ENCODE measurements at regions not wholly inside any gene's neighbourhood (a gene's known extent, or its start where the extent isn't known, plus 50 kb on each side); places are given as distances from the start of the nearest gene placed in this dataset.

DNA sequence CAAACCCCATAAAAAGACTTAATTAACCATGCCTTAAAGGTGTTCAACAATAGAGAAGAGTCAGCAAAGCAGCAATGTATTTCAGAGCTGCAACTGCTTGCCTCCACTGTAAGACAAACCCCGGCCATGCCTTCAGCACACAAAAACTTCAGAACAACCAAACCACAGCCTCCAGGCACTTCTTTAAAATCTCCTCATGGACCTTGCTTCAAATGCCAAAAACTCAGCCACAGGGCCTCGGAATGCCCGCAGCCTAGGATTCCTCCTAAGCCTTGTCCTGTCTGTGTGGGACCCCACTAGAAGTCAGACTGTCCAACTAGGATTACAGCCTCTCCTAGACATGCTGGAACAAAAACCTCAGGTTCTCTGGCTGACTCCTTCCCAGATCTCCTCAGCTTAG, 208.1 kb upstream of the DUSP10 start:
- no peak overlapping the region for H3K27ac ChIP-seq
- no peaks in the 10 kb centered on the region for H3K27me3 ChIP-seq
- no peaks in the 10 kb centered on the region for H3K36me3 ChIP-seq
- H3K9ac ChIP-seq, result no peak overlapping the region
- no peak overlapping the region for H3K4me3 ChIP-seq
- no peaks in the 10 kb centered on the region for H4K20me1 ChIP-seq
- peaks cover 14% of the 10 kb centered on the region; the same call in 1 of the 2 replicates for H3K4me1 ChIP-seq
- TF ChIP-seq Cebpa-rat (IDR thresholded peaks at IDR 0.05), result no peak
- peaks cover 24% of the 10 kb centered on the region for H3K9me3 ChIP-seq
- no peak overlapping the region for H3K4me2 ChIP-seq

DNA sequence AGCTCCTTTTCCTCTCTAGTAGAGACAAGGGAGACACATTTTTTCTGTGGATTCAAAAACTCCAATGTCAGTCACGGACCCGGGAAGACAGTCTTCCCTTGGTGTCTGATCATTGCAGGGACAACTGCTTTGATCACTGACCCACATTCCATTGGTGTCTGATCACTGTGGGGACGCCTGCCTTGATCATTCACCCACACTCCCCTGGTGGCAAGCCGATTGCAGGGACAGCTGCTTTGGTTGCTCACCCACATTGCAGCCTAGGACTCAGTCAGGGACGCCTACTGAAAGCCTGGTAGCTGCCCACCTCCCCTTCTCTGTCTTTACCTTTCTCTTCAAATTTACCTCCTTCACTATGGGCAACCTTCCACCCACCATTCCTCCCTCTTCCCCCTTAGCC, 206.6 kb upstream of the DUSP10 start:
- no peak overlapping the region for H3K9ac ChIP-seq
- no peaks in the 10 kb centered on the region for H3K36me3 ChIP-seq
- H3K4me2 ChIP-seq, result peak overlapping the region; percentile 34
- H3K4me3 ChIP-seq, result no peak overlapping the region
- peaks cover 36% of the 10 kb centered on the region for H3K9me3 ChIP-seq
- H3K27me3 ChIP-seq, result no peaks in the 10 kb centered on the region
- no peak overlapping the region for H3K27ac ChIP-seq
- TF ChIP-seq Cebpa-rat (IDR thresholded peaks at IDR 0.05), result no peak
- H4K20me1 ChIP-seq, result no peaks in the 10 kb centered on the region
- peaks cover 14% of the 10 kb centered on the region; the same call in 1 of the 2 replicates for H3K4me1 ChIP-seq

DNA sequence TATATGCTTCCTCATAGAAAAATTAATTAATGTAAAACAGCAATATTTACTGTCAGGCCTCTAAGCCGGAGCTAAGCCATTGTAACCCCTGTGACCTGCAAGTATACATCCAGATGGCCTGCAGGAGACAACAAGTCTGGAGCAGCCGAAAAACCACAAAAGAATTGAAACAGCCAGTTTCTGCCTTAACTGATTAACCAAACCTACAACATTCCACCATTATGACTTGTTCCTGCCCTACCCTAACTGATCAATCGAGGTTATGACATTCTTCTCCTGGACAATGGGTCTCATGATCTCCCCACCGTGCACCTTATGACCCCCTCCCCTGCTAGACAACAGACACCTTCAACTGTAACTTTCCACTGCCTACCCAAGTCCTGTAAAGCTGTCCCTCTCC, 205.8 kb upstream of the DUSP10 start:
- Histone ChIP-seq H3K4me1 (peaks cover 14% of the 10 kb centered on the region; the same call in 1 of the 2 replicates), H3K27ac (no peak overlapping the region), H4K20me1 (no peaks in the 10 kb centered on the region), H3K4me2 (peak overlapping the region; percentile 34; the same call in 1 of the 2 replicates), H3K36me3 (no peaks in the 10 kb centered on the region), H3K27me3 (no peaks in the 10 kb centered on the region), H3K9me3 (peaks cover 39% of the 10 kb centered on the region), H3K9ac (no peak overlapping the region), H3K4me3 (no peak overlapping the region)
- no peak for TF ChIP-seq Cebpa-rat (IDR thresholded peaks at IDR 0.05)

DNA sequence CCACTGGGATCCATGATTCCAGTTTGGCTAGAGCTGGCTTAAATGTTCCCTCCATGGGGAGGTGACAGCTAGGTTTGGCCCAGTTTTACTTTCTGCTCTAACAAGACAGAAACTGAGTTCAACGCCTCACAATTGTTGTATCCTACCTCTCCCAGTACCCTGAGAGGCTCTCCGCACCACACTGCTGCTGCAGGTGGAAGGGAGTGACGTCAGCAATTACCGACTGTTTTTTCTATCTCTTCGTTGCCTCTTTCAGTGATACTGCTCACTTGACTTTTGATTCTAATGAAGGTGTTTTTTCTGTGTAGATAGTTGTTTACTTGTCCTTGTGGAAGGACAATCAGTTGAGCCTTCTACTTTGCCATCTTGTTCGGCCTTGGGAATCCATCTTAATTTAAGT, 204.9 kb upstream of the DUSP10 start:
- Histone ChIP-seq H3K27ac (no peak overlapping the region), H3K36me3 (no peaks in the 10 kb centered on the region), H3K9ac (no peak overlapping the region), H3K4me1 (peaks cover 14% of the 10 kb centered on the region; the same call in 1 of the 2 replicates), H3K4me3 (no peak overlapping the region), H3K4me2 (no peak overlapping the region), H3K27me3 (no peaks in the 10 kb centered on the region), H3K9me3 (peaks cover 34% of the 10 kb centered on the region), H4K20me1 (no peaks in the 10 kb centered on the region)
- TF ChIP-seq Cebpa-rat (IDR thresholded peaks at IDR 0.05), result no peak

DNA sequence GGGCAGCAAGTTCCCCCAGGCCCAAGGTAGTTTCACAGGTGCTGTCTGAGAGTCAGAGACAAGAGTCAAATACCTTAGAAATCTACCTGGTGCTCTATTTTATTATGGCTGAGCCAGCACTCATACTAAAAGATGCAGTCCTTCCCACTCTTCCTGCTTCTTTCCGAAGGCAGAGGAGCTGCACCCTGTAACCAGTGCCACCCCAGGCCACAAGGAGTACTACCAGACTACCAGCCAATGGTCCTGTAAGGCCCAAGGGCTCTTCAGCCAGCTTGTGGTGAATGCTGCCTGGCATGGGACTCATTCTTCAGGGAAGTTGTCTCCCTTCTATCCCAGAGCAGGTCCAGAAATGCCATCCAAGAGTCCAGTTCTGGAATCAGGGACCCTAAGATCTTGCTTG, 203.8 kb upstream of the DUSP10 start:
- Histone ChIP-seq H3K27ac (no peak overlapping the region), H4K20me1 (no peaks in the 10 kb centered on the region), H3K9me3 (peaks cover 34% of the 10 kb centered on the region), H3K4me2 (no peak overlapping the region), H3K4me3 (no peak overlapping the region), H3K27me3 (no peaks in the 10 kb centered on the region), H3K4me1 (peaks cover 17% of the 10 kb centered on the region), H3K36me3 (no peaks in the 10 kb centered on the region), H3K9ac (no peak overlapping the region)
- TF ChIP-seq Cebpa-rat (IDR thresholded peaks at IDR 0.05), result no peak

DNA sequence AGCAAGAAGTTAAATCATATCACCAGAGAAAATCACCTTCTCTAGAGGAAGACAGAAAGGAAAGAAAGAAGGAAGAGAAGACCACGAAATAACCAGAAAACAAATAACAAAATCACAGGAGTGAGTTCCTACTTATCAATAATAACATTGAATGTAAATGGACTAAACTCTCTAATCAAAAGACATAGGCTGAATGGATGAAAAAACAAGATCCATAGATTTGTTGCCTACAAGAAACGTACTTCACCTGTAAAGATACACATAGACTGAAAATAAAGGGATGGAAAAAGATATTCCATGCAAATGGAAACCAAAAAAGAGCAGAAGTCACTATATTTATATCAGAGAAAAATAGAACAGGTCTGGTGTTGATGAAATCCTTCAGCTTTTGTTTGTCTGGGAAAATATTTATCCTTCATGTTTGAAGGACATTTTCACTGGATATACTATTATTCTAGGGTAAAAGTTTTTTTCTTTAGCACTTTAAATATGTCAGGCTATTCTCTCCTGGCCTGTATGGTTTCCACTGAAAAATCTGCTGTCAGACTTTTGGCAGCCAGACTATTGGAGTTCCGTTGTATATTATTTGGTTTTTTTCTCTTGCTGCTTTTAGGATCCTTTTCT, 202.5 kb upstream of the DUSP10 start:
- Histone ChIP-seq H3K27me3 (no peaks in the 10 kb centered on the region), H3K27ac (no peak overlapping the region), H3K4me2 (no peak overlapping the region), H3K9me3 (peaks cover 34% of the 10 kb centered on the region), H3K4me3 (no peak overlapping the region), H4K20me1 (no peaks in the 10 kb centered on the region), H3K9ac (no peak overlapping the region), H3K36me3 (no peaks in the 10 kb centered on the region), H3K4me1 (peaks cover 30% of the 10 kb centered on the region)
- no peak for TF ChIP-seq Cebpa-rat (IDR thresholded peaks at IDR 0.05)

DNA sequence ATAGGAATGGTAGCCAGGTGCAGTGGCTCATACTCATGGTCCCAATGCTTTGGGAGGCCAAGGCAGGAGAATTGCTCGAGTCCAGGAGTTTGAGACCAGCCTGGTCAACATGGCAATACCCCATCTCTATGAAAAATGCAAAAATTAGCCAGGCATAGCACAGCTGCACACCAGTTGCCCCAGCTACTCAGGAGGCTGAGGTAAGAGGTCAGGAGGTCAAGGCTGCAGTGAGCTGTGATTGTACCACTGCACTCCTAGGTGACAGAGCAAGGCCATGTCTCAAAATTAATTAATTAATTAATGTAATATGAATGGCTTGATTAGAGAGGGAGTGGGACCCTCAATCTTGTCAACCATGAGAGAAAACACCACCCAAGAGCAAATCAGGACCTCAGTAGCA, 198.7 kb upstream of the DUSP10 start:
- Histone ChIP-seq H3K4me3 (no peak overlapping the region), H3K27me3 (no peaks in the 10 kb centered on the region), H3K9me3 (peaks cover 22% of the 10 kb centered on the region), H3K9ac (no peak overlapping the region), H3K4me1 (peaks cover 23% of the 10 kb centered on the region), H3K27ac (peak overlapping the region; percentile 24; the same call in 1 of the 2 replicates), H3K4me2 (peak overlapping the region; percentile 40; the same call in 1 of the 2 replicates), H3K36me3 (no peaks in the 10 kb centered on the region), H4K20me1 (no peaks in the 10 kb centered on the region)
- no peak for TF ChIP-seq Cebpa-rat (IDR thresholded peaks at IDR 0.05)

DNA sequence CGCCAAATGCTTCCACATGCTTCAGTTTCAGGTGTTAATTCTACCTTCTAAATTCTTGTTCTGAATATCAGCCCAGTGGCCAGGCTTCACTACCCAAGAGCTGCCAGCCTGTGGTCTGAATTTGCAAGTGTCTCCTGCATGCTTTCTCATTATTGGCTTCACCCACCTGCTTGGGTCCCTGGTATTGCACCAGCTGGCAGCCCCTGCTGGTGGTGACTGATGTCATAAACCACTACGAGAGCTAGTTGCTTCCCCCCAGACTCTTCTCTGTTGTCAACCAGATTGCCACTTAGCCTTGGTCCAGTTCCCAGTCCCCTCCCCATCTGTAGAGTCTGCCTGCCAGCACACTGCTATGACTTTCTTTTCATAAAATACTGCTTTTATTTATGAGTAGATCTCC, 197.7 kb upstream of the DUSP10 start:
- no peaks in the 10 kb centered on the region for H3K27me3 ChIP-seq
- H3K4me3 ChIP-seq, result no peak overlapping the region
- peaks cover 23% of the 10 kb centered on the region for H3K4me1 ChIP-seq
- H3K9ac ChIP-seq, result no peak overlapping the region
- H4K20me1 ChIP-seq, result no peaks in the 10 kb centered on the region
- no peaks in the 10 kb centered on the region for H3K36me3 ChIP-seq
- no peak for TF ChIP-seq Cebpa-rat (IDR thresholded peaks at IDR 0.05)
- peak overlapping the region; percentile 35; the same call in 1 of the 2 replicates for H3K27ac ChIP-seq
- peak overlapping the region; percentile 40 for H3K4me2 ChIP-seq
- H3K9me3 ChIP-seq, result peaks cover 12% of the 10 kb centered on the region; the same call in 1 of the 2 replicates

DNA sequence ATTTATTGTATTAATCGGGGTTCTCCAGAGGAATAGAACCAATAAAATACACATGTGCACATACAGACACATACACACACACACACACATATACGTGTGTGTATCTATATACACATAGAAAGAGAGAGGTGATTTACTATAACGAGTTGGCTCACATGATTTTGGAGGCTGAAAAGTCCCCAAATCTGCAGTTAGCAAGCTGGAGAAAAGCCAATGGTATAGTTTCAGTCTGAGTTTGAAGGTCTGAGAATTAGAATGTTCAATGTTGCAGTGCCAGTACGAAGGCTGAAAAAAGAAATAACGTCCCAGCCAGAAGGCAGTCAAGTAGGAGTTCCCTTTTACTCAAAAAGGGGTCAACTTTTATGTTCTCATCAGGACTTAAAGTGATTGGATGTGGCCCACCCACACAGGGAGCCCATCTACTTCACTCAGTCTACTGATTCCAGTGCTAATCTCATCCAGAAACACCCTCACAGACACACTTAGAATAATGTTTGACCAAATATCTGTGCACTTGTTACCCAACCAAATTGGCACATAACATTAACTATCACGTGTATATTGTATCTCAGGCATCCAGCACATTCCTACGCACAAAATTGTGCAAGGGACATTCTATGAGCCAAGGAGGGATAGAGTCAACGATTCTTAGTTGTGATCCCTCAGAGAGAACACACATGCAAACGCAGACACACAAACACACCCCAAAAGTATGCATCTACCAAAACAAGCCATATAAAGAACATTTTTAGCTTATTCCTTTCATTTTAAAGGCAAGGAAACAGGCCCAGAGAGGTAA, 195.5 kb upstream of the DUSP10 start:
- H3K27ac ChIP-seq, result no peak overlapping the region
- TF ChIP-seq Cebpa-rat (IDR thresholded peaks at IDR 0.05), result no peak
- no peaks in the 10 kb centered on the region for H3K9me3 ChIP-seq
- H3K27me3 ChIP-seq, result no peaks in the 10 kb centered on the region
- H3K9ac ChIP-seq, result no peak overlapping the region
- H3K4me3 ChIP-seq, result no peak overlapping the region
- H3K4me1 ChIP-seq, result peaks cover 23% of the 10 kb centered on the region
- no peaks in the 10 kb centered on the region for H3K36me3 ChIP-seq
- no peaks in the 10 kb centered on the region for H4K20me1 ChIP-seq
- H3K4me2 ChIP-seq, result no peak overlapping the region

DNA sequence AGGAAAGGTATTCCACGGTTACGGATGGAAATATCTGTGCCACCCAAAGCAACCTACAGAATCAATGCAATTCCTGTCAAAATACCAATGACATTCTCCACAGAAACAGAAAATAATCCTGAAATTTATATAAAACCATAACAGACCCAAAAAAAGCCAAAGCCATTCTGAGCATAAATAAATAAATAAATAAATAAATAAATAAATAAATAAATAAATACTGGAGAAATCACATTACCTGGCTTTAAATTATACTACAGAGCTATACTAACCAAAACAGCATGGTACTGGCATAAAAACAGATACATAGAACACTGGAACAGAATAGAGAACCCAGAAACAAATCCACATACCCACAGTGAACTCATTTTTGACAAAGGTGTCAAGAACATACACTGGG, 191.9 kb upstream of the DUSP10 start:
- H3K4me2 ChIP-seq, result no peak overlapping the region
- H3K4me3 ChIP-seq, result no peak overlapping the region
- no peak for TF ChIP-seq Cebpa-rat (IDR thresholded peaks at IDR 0.05)
- no peaks in the 10 kb centered on the region for H3K36me3 ChIP-seq
- no peak overlapping the region for H3K9ac ChIP-seq
- H3K9me3 ChIP-seq, result no peaks in the 10 kb centered on the region
- H3K27ac ChIP-seq, result no peak overlapping the region
- H4K20me1 ChIP-seq, result no peaks in the 10 kb centered on the region
- H3K27me3 ChIP-seq, result no peaks in the 10 kb centered on the region; the same call in 1 of the 2 replicates
- peaks cover 2% of the 10 kb centered on the region for H3K4me1 ChIP-seq

Data from BLaER1 (cell line).